ENCODE measurements at regions not wholly inside any gene's neighbourhood (a gene's known extent, or its start where the extent isn't known, plus 50 kb on each side); places are given as distances from the start of the nearest gene placed in this dataset.

GRCh38 chr1:2862814-2863647, 61.5 kb upstream of the TTC34 start:
- Histone ChIP-seq H3K56ac (ENCODE audit: extremely low read depth, insufficient read depth, low read length) (no peak overlapping the region), H3K9me1 (ENCODE audit: insufficient read depth, low read length) (no peaks in the 10 kb centered on the region), H3K27me3 (ENCODE audit: control insufficient read depth, insufficient read depth, low read length) (no peaks in the 10 kb centered on the region), H2AK5ac (ENCODE audit: low read depth, low read length) (no peak overlapping the region), H2BK20ac (ENCODE audit: low read depth, low read length) (no peak overlapping the region), H2AK9ac (replicated peaks; ENCODE audit: low read depth, low read length, poor library complexity) (no peak overlapping the region), H3K18ac (ENCODE audit: low read depth, low read length) (no peak overlapping the region), H3K4me3 (ENCODE audit: insufficient read depth, low read depth, low read length) (no peak overlapping the region), H4K5ac (ENCODE audit: low read depth, low read length) (no peak overlapping the region), H3K14ac (replicated peaks; ENCODE audit: low read depth, low read length) (no peak overlapping the region), H3K4ac (ENCODE audit: low read depth, low read length) (no peak overlapping the region), H2AFZ (replicated peaks; ENCODE audit: low read length, poor library complexity) (no peak overlapping the region), H3K79me1 (ENCODE audit: low read depth in 1 of 2, low read length in 2 of 2) (no peaks in the 10 kb centered on the region), H3K4me2 (ENCODE audit: low read depth, low read length) (no peak overlapping the region), H3K23ac (ENCODE audit: low read depth, low read length) (no peak overlapping the region), H2BK5ac (ENCODE audit: low read depth, low read length, poor library complexity, severe bottlenecking) (no peak overlapping the region), H3K9me3 (ENCODE audit: control insufficient read depth, insufficient read depth, low read length) (peaks cover 74% of the 10 kb centered on the region), H3K9ac (ENCODE audit: low read depth, low read length) (no peak overlapping the region), H3K36me3 (ENCODE audit: control insufficient read depth, insufficient read depth, low read length) (no peaks in the 10 kb centered on the region), H4K20me1 (ENCODE audit: insufficient read depth, low read length) (no peaks in the 10 kb centered on the region), H4K8ac (ENCODE audit: low read depth in 2 of 2, low read length in 2 of 2) (no peak overlapping the region), H2BK15ac (ENCODE audit: low read depth, low read length) (no peak overlapping the region), H3K27ac (ENCODE audit: insufficient read depth, low read length) (no peak overlapping the region), H3K4me1 (ENCODE audit: control insufficient read depth, insufficient read depth, low read length) (no peaks in the 10 kb centered on the region), H4K91ac (ENCODE audit: insufficient read depth, low read depth, low read length) (no peak overlapping the region), H2BK120ac (ENCODE audit: low read depth, low read length) (no peak overlapping the region)
- dilution Hi-C loops (cut with HindIII; ENCODE audit: low sequenced_read_pairs, unreplicated experiment): no loop called here
- ATAC-seq (ENCODE audit: low read depth) (no peak), DNase-seq (no peak)
- CTCF ChIA-PET: no interaction called here
- intact Hi-C loops (cut with micrococcal nuclease): no loop called here
- POLR2A ChIA-PET (ENCODE audit: unreplicated experiment): no interaction called here
- in situ Hi-C loops (cut with MboI; ENCODE audit: low sequenced_read_pairs): no loop called here
- no peak for TF ChIP-seq RAD21 (IDR thresholded peaks at IDR 0.05; ENCODE audit: low read length)
- TF ChIP-seq ELK1 (IDR thresholded peaks at IDR 0.05; ENCODE audit: borderline replicate concordance, low read depth, low read length): no peak
- no peak for TF ChIP-seq CEBPB (IDR thresholded peaks at IDR 0.05; ENCODE audit: low read depth, low read length)
- no peak for TF ChIP-seq MAFK (IDR thresholded peaks at IDR 0.05; ENCODE audit: low read depth, low read length)
- TF ChIP-seq RCOR1 (IDR thresholded peaks at IDR 0.05; ENCODE audit: insufficient replicate concordance, low read length): no peak
- TF ChIP-seq RFX5 (IDR thresholded peaks at IDR 0.05; ENCODE audit: low read depth, low read length): no peak
- TF ChIP-seq FOS (IDR thresholded peaks at IDR 0.05; ENCODE audit: low read depth, low read length): no peak
- no peak for TF ChIP-seq POLR2A (IDR thresholded peaks at IDR 0.05; ENCODE audit: low read depth, low read length)
- no peak for TF ChIP-seq USF2 (IDR thresholded peaks at IDR 0.05; ENCODE audit: low read depth, low read length)
- TF ChIP-seq BHLHE40 (IDR thresholded peaks at IDR 0.05; ENCODE audit: low read depth, low read length): no peak
- no peak for TF ChIP-seq MAZ (IDR thresholded peaks at IDR 0.05; ENCODE audit: borderline replicate concordance, low read depth, low read length)
- no peak for TF ChIP-seq NFE2L2 (IDR thresholded peaks at IDR 0.05; ENCODE audit: low read depth, low read length)
- no peak for TF ChIP-seq MXI1 (IDR thresholded peaks at IDR 0.05; ENCODE audit: borderline replicate concordance, low read depth, low read length)
- TF ChIP-seq CHD1 (IDR thresholded peaks at IDR 0.05; ENCODE audit: low read depth, low read length): no peak
- TF ChIP-seq CTCF (conservative IDR thresholded peaks at IDR 0.05; ENCODE audit: low read depth, low read length): no peak
- TF ChIP-seq SMC3 (IDR thresholded peaks at IDR 0.05; ENCODE audit: low read depth, low read length): no peak
- BruUV-seq (replicated peaks): no TSS peak
- 40% methylated on average over 2 of the region's 22 CpGs; no CpG with 5 or more reads in 1 of the 2 experiments for WGBS, 2 experiments (ENCODE audit: extremely low coverage in 2 of 2, insufficient read length in 1 of 2)

Measured in IMR-90 (cell line).